T1000 (cell line): ENCODE measurements at regions not wholly inside any gene's neighbourhood (a gene's known extent, or its start where the extent isn't known, plus 50 kb on each side); places are given as distances from the start of the nearest gene placed in this dataset.
"Not testable (repeated sequence)": the region's sequence is repeated elsewhere in the genome, so short reads cannot be mapped to it uniquely, and the experiment has no call there.

Source experiments
- DNase-seq: peaks from one replicate; lab custom pipeline; 2025; ENCODE audit warnings: mixed read lengths; lab: John Stamatoyannopoulos, UW

DNA sequence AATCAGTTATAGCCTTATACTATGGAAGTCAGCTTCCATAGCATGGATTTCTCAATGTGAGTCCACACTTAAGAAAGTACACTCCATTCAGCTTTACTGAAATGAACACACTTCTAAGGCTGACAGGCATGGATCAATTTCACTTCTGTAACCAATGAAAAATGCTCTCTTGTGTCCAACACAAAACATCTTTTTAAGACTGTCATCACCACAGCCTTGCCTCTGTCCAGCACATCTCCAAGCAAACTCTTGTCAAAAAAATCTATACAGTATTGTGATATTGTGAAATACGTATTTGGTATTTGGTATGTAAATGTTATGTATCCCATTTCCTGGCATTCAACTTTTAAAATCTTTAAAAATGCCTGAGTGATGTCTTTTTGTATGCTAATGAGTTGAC lies 208.7 kb downstream of the RAP2B start:
- no peak for DNase-seq

DNA sequence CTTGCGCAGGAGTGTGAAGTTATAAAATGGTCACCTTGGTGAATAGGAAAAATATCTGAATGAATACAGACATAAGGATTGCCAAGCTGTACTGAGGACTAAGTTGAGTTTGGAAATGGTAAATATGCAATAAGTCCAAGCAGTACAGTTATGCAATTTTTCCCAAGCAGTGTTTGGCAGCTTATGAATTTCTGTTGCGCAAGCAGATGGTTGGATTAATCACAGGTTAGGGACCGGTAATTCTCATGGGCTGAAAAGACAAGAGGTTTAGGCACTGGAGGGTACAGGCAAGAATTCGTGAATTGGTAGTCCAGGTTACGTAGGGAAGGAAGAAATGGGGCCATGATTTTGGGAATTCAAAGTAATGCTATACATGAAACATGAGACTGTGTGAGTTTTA lies 210.3 kb downstream of the RAP2B start:
- DNase-seq = no peak

DNA sequence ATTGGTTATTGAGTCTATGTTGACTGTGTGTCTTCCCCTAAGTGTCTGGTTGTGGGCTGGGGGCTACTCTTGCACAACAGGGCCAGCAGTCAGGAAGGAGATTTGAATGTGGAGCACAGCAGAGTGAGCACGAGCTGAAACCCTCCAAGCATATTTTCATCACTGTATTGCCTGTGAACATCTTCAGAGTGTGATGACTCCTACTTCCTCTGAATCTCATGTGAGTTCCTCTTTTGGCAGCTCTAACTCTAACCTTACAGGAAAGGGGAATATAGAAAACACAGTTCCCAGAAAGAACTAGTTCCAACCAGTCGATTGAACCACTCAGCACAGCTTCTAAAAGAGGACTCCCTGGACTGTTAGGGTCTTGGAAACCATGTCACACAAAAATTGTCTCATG lies 211.6 kb downstream of the RAP2B start:
- no peak for DNase-seq

DNA sequence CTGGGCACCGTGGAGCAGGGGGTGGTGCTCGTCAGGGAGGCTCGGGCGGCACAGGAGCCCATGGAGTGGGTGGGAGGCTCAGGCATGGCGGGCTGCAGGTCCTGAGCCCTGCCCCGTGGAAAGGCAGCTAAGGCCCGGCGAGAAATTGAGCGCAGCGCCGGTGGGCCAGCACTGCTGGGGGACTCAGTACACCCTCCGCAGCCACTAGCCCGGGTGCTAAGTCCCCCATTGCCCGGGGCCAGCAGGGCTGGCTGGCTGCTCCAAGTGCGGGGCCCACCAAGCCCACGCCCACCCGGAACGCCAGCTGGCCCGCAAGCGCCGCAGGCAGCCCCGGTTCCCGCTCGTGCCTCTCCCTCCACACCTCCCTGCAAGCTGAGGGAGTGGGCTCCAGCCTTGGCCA lies 216.3 kb downstream of the RAP2B start:
- DNase-seq = not testable (repeated sequence)

DNA sequence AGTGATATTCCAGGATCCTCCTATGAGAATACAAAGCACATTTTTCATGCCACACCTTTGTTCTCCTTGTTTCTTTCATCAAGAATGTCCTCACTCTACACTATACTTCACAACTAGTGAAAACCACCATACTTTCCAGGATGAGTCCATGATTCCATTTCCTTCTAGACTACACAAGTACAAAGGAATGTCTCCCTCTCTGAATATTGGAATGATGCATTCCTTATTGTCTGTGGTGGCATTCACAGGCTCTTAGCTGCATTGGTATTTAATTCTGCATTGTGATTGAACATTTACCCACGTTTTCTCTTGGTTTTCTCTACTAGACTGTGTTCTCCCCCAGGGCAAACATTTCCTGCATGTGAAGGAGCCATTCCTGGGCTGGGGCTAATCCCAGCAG lies 217.5 kb downstream of the RAP2B start:
- DNase-seq = no peak

DNA sequence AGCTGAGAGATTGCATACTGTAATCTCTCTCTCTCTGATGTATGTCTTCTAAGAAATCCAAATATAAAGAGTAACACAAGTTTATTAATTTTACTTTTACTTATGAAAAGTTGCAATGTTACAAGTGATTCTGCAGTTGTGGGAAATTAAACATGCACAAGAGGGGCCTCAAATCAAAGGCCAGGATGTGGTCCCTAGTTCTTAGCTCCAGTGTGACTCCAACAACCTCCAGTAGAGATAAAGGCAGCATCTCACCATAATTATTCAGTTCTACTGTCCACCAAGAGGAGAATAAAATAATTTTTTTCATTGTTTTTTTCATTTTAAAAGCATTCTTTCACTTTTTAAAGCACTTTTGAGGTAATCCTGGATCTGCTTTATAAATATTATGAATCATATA lies 223.3 kb downstream of the RAP2B start:
- no peak for DNase-seq

DNA sequence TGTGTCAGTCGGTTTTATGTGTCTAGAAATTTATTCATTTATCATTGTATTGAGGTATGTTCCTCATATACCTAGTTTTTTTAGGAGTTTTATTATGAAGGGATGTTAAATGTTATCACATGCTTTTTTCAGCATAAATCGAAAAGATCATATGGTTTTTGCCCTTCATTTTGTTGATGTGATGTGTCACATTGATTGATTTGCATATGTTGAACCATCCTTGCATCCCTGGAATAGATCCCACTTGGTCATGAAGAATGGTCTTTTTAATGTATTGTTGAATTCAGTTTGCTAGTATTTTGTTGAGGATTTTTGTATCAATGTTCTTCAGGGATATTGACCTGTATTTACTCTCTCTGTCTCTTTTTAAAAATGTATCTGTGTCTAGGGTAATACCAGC lies 230.3 kb downstream of the RAP2B start:
- DNase-seq = no peak

DNA sequence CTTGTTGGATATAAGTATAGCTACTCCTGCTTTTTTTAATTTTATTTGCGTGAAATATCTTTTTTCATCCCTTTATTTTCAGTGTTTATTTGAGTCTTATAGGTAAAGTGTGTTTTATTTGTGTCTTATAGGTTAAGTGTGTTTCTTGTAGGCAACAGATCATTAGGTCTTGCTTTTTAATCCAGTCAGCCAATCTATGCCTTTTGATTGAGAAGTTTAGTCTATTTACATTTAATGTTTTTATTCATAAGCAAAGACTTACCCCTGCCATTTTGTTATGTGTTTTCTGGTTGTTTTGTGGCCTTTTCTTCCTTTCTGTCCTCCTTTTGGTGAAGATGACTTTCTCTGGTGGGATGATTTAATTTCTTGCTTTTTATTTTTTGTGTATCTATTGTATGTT lies 232.0 kb downstream of the RAP2B start:
- no peak for DNase-seq

DNA sequence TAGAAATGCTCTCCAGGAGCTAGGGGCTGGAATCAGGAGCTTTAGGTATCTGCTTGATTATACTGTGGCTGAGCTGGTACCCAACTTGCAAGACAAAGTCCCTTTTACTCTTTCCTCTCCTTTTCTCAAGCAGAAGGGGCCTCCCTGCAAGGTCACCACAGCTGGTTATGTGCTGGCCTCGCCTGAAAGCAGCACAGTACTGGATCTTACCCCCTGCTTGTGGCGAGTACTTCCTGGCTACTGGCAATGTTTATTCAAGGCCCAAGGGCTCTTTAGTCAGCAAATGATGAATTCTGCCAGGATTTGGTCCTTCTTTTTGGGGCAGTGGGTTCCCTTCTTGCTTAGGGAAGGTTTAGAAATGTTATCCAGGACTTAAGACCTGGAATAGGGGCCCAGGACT lies 234.6 kb downstream of the RAP2B start:
- no peak for DNase-seq

DNA sequence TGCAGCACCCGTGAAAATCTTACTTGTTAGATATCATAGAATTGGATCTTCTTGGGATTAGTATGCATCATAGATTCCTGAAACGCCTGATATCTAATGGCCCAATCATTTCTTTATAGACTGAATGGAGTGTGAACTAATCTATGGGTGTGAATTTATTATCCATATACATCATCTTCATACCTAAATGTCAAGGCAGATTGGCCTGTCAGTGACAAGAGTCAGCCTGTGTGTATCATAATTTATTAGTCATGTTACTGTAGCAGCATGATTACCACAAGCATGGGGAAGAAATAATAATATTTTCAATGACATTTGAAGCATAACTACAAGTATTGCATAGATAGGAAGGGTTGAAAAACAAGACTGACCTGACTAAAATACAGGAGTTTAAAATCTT lies 235.8 kb downstream of the RAP2B start:
- no peak for DNase-seq

DNA sequence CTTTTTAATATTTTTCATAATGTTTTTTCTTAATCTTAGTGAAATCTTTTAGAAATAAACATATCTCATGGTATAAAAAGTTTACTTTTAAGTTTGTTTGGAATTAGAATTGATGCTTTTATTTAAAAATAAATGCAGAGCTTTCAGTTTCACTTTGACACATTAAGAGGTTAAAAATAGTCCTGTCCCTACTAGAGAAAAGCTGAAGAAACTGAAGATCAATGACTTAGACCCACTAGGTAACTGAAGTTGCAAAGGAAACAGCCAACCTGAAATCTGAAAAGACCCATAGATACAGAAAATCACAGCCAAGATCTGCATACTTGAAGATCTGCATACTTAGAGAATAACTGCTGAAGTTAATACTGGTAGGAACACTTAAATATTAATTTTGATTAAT lies 237.6 kb downstream of the RAP2B start:
- no peak for DNase-seq

DNA sequence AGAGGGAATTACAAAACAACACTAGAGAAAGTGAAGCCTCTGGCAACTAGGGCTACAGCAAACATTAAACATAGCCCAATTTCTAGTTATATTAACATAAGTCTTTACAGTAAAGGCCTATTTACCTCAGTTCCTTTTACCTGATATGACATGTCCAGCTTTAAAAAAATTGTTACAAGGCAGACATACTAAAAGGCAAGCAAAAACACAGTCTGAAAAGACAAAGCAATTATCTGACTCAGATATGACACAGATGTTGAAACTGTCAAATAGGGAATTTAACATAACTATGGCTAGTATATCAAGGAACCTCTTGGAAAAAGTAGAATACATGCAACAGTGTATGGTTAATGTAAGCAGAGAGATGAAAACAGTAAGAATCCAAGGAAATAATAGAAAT lies 238.6 kb downstream of the RAP2B start:
- DNase-seq = no peak

DNA sequence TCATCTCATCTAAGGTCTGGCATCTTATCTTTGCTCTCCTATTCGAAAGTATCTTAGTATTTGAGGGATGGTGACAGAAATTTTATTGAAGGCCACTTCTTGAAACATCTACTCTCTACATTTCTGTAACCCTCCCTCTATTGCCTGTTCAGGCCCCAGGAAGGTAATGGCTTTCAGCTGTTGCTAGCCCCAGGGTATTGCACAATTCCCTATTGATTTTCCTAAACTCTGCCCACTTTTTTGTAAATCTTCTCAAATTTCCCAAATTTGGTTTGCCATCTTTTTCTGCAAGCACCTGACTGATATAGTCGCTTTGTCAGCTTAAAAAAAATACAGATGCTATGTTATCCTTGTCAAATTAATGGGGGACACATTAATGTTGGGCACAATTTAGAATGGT lies 242.1 kb downstream of the RAP2B start:
- DNase-seq = no peak

DNA sequence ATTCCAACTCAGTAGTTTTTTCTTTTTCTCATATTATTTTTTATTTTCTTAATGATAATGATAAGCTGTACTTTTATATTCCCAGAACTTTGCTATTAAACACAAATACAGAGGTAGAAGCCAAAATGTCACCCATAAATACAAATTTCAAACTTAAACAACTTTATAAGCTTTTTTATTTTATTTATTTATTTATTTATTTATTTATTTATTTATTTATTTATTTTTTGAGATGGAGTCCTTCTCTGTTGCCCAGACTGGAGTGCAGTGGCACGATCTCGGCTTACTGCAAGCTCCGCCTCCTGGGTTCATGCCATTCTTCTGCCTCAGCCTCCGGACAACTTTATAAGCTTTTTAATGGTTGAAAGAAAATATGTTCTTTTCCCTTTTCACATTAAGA lies 243.3 kb downstream of the RAP2B start:
- DNase-seq = not testable (repeated sequence)

DNA sequence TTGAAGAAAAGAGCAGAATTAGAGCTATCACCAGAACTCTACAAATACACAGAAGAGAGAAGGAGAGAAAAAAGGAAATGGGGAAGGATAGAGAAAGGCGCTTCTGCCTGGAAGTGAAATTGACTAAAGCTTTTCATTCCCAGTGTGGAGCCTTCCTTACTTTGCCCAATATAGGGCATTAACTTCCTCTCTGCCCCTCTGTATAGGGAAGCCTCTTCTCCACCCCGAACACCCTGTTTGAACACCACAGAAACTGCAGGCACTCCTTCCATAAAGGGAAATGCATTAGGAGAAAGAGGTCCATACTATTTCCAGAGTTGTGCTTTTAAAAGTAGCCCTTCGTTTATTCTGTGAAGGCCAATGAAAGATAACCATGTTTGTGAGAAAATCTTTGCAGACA lies 248.5 kb downstream of the RAP2B start:
- DNase-seq = no peak

DNA sequence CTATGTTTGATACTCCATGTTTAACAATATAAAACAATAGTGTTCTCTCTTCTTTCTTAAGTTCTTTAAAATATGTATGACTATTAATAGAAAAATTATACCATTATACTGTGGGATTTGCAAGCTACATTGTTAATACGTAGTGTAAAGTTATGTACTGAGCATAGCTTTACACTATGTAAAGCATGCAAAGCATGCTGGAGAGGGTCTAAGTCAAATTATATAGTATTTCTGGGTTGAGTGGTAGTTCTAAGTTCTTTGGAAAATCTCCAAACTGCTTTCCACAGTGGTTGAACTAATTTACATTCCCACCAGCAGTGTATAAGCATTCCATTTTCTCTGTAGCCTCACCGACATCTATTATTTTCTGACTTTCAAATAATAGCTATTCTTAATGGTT lies 253.0 kb downstream of the RAP2B start:
- no peak for DNase-seq

DNA sequence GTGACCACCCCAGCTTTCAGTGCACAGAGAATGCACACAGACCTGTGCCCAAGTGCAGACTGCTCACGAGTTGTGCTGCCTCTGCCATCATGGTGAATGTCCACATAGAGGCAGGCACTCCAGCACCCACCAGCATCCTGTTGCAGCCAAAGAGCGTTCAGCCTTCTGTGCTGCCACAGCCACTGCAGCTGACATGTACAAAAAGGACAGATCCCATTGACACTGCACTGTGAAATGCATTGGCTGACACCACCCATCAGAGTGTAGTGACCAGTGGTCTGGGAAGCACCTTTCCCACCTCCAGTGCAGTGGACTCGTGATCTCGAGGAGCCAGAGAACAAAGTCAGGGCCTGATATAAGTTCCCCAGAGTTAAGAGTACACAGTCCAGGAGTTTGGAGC lies 260.3 kb downstream of the RAP2B start:
- no peak for DNase-seq

DNA sequence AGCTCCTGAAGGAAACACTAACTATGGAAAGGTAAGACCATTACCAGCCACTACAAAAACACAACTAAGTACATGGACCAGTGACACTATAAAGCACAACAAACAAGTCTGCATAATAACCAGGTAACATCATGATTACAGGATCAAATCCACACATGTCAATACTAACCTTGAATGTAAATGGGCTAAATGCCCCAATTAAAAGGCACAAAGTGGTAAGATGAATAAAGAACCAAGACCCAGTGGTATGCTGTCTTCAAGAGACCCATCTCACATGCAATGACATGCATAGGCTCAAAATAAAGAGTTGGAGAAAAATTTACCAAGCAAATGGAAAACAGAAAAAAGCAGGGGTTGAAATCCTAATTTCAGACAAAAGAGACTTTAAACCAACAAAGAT lies 261.8 kb downstream of the RAP2B start:
- DNase-seq = not testable (repeated sequence)

DNA sequence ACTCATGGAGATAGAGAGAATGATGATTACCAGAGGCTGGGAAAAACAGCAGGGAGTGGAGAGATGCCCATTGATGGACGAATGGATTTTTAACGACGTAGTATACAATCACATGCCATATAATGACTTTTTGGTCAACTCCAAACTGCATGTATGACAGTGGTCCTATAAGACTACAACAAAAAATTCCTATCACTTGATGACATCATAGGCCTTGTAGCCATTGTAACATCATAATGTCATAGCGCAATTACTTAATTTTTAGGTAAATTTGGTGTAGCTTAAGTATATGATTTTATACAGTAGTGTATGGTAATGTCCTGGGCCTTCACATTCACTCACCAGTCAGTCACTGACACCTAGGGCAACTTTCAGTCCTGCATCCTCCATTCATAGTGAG lies 264.3 kb downstream of the RAP2B start:
- no peak for DNase-seq

DNA sequence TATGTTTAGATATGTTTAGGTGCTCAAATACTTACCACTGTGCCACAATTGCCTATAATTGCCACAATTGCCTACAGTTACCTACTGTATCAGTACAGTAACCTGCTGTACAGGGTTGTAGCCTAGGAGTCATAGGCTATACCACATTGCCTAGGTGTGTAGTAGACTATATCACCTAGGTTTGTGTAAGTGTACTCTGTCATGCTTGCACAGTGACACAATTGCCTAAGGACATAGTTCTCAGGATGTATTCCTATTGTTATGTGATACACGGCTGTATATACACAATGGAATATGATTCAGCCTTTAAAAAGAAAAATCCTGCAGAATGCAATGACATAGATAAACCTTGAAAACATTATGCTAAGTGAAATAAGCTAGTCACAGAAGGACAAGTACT lies 264.8 kb downstream of the RAP2B start:
- DNase-seq = no peak

DNA sequence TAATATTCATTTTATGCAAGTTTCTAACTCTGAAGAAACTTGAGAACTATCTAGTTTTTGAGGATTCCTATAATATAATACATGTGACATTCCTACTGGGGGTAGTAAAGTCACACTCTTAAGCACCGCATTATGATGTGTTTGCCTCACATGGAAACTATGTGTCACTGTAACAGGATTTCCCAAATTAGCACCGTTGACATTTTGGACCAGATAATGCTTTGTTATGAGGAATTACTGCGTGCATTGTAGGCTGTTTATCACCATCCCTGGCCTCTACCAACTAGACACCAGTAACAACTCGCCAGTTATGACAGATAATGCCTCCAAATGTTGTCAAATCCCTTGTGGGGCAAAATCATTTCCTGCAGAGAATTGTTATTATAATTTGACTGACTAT lies 267.8 kb downstream of the RAP2B start:
- DNase-seq = no peak

DNA sequence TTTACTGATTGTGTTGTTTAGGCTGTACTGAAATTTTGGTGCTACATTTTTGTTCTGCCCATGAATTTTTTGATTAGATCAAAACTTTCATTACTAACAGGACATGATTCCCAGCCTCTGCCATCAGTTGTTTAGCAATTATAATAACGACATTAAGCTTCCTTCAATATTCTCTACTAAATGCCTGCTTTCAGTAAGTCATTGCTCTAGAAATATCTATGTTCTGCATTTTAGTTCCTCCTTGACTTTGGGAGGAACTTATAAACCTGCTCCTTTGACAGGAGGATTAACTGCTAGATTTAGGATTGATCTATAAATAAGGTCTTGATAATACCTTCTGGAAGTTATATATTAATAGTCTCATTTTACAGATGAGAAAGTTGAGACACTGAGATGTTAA lies 269.1 kb downstream of the RAP2B start:
- no peak for DNase-seq

DNA sequence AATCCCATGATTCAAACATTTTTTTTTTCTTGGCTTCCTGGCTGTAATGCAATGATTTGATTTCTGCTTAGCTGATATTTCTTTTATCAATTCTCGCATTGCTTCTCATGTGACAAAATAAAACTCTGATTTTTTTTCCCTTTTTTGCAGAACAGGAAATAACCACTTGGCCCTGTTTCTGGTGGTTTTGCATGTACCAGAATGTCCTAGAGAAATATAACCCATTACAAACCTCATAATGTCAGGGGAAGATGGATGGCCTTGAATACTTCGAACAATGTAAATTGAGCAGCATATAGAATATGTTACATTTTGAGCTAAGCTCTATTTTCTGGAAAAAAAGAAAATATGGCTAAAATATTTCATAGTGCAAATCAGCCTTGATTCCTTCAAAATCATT lies 275.6 kb downstream of the RAP2B start:
- DNase-seq = no peak

DNA sequence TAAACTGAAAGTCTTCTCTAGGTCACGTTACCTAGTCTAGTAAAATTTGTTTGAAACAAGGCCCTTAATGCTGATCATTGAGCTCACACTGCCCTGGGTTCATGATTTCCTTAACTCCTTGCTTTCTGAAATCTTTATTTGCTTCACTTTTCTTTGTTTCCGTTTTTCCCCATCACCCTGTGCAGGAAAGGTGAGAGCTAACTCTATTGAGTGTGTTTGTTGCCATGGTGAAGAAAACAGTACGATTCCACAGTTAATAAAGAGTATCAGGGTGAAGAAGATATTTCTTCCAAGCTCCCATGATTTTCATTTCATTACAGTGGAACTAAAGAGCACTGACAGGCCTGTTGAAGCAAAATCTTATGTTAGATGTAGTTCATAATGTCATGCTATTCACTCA lies 276.2 kb downstream of the RAP2B start:
- no peak for DNase-seq

DNA sequence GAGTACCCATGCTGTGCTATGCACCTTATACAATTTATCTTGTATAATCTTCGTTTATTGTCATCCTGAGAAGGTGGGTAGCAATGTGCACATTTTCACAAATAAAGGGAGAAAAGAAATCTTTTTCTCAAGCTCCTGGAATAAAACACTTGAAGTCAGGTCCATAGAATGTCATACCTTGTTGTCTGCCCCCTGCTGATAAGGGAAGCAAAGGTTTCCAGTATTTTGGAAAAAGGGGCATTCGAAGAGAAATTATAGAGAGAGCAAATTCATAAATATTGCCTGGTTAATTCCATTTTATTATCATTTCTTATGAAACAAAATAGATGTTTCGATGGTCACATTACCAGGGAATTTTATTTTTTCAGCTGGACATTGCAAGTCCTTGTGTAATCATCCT lies 277.8 kb downstream of the RAP2B start:
- no peak for DNase-seq
